HG02943 (cell line): ENCODE measurements at regions not wholly inside any gene's neighbourhood (a gene's known extent, or its start where the extent isn't known, plus 50 kb on each side); places are given as distances from the start of the nearest gene placed in this dataset.

Experiments
- ATAC-seq: cut with Tn5 transposase; IDR thresholded peaks from one replicate; pipeline ENCODE4 v1.9.1; 2021; ENCODE audit warnings: mild to moderate bottlenecking, low read depth, moderate library complexity; ENCODE audit not compliant: unreplicated experiment

DNA sequence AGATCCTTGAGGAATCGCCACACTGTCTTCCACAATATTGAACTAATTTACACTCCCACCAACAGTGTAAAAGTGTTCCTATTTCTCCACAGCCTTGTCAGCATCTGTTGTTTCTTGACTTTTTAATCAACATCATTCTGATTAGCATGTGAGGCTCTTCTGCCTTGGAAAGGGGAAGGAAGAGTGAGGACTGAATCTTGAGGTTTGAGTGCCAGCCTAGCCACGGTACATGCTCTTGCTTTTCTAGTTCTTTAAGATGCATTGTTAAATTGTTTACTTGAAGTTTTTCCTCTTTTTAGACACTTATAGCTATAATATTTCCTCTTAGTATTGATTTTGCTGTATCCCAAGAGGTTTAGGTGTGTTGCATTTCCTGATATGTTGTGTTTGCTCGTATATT, 596.1 kb downstream of the OTOL1 start:
- ATAC-seq: no peak

- ATAC-seq: no peak
These were observed 597.7 kb downstream of the OTOL1 start for GRCh38 chr3:162094301-162094700.

DNA sequence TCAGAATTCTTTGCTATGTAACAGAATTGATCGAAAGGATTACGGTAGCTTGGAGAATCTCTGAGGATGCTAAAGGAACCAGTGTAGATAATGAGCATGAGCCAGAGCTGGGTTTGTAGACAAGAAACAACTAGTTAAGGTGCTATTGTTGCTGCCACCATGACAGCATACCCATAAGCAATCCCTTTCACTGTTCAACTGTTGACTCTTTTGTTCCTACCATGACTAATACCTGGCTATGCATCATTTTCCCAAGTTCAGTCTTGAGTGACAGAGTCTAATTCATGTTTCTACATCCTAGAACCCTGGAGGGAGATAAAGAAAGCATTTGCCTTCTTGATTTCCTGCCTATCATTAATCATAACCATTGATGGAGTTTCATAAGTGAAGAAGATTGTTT, 600.3 kb downstream of the OTOL1 start:
- no peak for ATAC-seq

GRCh38 chr3:162103808-162104207, 607.2 kb downstream of the OTOL1 start:
- ATAC-seq: no peak

DNA sequence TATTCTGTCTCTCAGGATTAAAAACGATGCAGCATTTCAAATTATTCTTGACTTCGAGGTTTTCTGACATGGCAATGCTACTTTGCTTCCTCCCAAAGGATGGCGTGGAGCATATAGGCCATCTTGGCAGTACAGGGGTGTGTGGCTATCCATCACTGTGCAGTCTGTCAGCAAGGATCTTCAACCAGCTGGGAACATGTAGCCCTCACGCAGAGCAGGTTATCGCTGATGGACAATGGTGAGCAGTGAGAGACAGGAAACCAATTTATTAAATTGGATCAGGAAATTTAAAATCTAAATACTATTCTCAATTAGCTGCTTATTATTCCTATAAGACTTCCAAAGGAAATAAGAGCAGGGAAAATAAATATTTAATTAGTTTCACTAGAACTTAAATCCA, 615.3 kb downstream of the OTOL1 start:
- no peak for ATAC-seq

DNA sequence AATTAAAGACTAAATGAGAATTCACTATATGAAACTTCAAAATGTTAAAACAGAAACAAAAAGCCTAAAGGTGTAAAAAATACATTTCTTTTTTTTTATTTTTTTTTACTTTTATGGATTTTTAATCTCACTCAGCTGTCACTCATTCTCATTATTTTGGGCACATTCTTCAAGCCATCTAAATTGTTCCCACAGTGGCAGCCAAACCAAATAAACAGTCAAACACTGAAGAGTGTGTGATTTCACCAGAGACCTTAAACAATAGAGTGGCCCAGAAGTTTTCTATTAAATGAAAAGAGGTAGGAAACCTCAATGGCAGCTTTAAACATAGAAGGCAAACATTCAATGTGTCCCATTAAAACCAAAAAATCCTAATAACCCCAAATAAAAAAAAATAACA, 616.1 kb downstream of the OTOL1 start:
- ATAC-seq: no peak

GRCh38 chr3:162117961-162118360, 621.4 kb downstream of the OTOL1 start:
- ATAC-seq: no peak

DNA sequence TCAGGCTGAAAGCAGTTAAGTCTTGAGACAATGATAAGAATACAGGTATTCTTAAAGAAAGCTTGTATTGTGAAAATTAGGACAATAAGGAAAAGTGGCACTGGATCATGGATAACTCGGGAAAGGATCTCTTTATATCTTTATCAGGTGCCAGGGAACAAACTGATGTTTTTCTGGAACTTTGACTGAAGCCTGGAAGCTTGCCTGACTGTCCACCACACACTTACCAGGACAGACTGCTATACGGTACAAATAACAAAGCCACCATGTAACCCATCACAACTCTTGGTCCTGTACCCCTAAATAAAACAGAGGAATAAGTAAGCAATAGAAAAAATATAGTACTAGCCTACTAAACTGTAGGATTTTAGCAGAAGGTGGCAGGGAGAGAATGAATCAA, 623.0 kb downstream of the OTOL1 start:
- ATAC-seq: no peak

DNA sequence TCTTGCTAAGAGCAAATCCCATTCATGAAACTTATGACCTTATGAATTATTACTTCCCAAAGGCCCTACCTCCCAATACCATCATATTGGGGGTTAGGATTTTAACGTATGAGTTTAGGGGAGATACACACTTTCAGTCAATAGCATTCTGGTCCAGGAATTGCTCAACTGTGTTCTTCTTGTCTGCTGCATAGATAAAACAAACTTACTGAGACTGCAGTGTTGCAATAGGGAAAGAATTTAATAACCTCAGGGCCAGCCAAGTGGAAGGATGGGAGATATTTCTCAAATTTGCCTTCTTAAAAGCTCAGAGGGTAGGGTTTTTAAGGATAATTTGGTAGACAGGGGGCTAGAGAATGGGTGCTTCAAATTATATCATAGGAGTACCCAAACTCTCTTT, 625.8 kb downstream of the OTOL1 start:
- ATAC-seq: no peak

DNA sequence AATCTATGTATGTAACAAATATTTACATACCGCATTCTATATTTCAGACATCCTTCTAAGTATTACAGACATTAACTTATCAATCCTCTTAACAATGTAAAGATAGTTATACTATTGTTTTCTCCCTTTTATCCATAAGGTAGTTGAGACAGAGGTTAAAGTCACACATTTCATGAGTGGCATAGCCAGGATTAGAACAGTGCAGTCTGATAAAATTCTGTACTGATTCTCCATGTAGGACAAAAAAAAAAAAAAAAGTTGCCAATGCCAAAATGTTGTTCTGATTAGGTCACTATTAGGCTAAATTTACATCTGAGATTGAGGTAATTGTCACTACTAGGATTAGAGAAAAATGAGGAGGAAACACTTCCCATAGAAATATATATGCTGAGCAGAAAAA, 629.2 kb downstream of the OTOL1 start:
- ATAC-seq: no peak

DNA sequence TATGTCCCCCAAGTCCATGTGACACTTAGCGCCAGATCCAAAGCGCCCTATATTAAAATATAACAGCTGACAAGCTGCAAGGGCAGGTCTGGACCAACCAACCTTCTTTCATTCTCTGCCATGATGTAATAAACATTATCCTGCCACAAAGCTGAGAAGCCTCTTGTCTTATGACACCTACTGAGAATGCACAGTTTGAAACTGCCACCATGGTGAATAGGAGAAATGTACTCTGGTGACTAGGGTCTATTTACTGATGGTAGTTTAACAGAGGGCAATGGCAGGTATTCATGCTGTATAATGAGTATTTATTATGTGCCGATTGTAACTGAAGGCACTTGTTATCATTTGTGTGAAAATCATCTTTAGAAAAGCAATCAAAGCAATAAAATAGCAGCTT, 634.0 kb downstream of the OTOL1 start:
- ATAC-seq: no peak

GRCh38 chr3:162132981-162133380, 636.4 kb downstream of the OTOL1 start:
- ATAC-seq: no peak

DNA sequence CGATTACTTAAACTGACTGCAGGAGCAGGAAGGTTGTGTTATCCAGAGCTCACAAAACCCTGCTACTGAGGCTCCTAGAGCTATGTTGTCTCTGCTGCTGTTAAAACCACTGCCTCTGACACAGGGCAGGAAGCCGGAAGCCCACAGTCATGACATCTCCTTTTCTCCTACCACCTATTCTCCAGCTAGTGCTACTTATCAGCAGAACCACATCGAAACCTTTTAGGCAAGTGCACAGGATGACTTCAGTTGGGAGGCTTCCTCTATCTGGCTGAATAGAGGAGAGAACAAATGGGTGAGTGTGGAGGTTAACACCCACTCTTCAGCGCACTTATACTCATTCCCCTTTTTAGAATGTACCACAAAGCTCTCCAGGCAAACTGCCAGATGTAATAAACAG, 638.0 kb downstream of the OTOL1 start:
- no peak for ATAC-seq

DNA sequence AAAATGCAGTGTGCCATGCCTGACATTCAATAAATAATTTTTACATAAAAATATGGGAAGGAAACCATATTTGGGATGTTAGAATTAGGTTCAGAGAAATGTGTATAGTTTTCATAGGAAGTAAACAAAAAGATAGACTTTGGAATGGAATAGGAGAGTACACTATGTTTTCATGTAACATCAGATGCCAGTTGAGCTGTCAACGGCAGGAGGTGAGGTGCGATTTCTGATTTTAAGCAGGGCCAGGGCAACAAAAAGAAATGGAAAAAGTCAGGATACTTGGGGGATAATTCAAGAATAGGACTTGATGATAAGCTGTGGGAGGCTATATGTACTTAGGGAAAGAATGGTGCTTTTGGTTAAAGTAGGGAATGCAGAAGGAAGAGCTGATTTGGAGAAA, 639.5 kb downstream of the OTOL1 start:
- ATAC-seq: no peak

- ATAC-seq: no peak
These were observed 641.9 kb downstream of the OTOL1 start for GRCh38 chr3:162138509-162138908.

DNA sequence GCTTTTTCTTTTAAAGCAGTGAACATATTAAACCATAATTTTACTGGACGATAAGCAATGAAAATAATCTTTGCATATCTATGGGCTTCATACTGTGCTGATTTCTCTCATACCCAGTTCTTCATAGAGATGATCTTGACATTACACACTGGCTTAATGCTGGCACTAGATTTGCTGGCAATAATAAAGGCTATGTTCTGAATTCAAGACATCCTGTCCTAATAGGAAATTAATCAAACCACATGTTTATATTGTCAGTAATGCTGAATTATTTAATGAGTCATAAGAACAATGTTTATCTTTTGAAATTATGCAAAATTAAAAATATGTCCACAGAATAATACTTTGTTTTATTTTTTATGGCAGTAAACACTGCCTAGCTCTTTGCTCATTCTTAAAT, 643.2 kb downstream of the OTOL1 start:
- no peak for ATAC-seq

DNA sequence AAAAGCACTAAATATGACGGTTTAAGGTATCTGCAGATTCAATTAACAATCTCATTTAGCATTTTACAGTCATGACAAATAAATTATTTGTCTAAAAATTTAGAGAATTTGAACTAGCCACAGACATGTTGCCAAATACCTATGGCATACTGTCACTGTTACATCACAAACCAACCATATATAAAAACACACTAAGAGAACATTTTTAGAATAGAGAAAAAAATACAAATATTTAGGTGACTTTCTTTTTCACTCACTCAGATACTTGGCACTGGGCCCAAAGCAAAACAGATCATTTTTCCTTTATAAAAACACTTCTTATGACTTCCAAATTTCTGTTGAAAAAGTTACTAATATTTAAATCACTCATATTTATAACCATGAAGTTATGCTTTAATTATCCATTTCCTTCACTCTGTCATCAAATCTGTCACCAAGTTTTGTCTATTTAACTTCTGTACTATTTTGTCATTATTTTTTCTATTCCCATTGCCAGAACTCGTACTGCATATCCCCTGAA, 644.7 kb downstream of the OTOL1 start:
- ATAC-seq: no peak

GRCh38 chr3:162142511-162142910, 645.9 kb downstream of the OTOL1 start:
- ATAC-seq: no peak

- ATAC-seq: no peak
These were observed 646.6 kb downstream of the OTOL1 start for GRCh38 chr3:162143180-162143579.

DNA sequence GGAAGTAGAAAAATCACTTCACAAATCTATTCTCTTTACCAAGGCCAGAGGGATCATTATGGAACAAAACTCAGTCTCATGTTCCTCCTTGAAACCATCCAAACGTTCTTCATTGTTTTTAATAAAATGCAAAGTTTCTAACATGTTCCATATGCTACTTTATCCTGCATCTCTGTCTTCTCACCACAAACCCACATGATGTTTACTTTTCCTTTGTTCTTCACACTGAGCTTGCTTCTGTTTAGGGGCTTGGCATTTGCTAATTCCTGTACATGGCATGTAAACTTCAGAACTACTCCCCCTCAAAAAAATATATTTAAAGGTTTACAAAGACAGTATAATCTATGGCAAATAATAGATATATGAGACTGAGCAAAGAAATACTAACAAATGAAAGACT, 651.4 kb downstream of the OTOL1 start:
- ATAC-seq: no peak

GRCh38 chr3:162150790-162151189, 654.2 kb downstream of the OTOL1 start:
- no peak for ATAC-seq

DNA sequence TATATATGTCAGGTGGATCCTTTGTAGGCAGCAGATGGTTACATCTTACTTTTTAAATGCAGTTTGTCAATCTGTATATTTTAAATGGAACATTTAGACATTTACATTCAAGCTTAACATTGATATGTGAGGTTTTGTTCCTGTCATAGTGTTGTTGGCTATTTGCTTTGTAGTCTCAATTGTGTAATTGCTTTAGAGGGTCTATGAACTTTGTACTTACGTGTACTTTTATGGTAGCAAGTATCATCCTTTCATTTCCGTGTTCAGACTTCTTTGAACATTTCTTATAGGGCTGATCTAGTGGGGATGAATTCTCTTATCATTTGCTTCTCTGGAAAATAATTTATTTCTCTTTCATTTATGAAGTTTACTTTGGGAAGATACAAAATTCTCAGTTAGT, 656.0 kb downstream of the OTOL1 start:
- no peak for ATAC-seq

DNA sequence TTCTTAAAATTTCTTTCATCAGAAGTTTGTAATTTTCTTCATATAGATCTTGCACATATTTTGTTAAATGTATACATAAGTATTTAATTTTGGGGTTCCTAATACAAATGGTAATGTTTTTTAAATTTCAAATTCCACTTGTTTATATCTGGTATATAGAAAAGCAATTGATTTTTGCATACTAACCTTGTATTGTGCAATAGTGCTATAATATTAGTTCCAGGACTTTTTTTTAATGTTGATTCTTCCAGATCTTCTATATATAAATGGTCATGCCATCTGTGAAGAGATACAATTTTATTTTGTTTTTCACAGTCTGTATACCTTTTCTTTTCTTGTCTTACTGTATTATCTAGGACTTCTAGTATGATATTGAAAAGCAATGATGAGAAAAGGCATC, 665.0 kb downstream of the OTOL1 start:
- ATAC-seq: no peak
